ENCODE measurements at regions not wholly inside any gene's neighbourhood (a gene's known extent, or its start where the extent isn't known, plus 50 kb on each side); places are given as distances from the start of the nearest gene placed in this dataset.

DNA sequence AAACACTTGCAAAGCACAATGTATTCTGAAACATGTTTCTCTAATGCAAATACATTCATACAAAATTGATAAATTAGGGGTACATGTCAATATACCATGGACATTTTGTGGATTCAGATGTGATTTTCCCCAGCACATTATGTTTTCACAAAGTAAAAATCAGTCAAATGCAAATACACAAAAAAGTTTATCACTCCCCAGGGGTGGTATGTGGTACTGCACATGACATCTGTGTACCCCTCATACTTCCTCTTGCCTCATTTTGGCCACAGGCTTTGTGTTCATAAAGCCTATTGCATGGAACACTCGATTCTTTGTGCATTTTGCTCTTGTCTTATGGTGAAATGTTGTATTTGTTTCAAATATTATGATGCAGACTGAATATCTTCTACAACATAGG is 116.8 kb upstream of the PDE4D start:
- CTCF ChIA-PET, result no interaction called here
- no peak for TF ChIP-seq ZNF112 (tag by site-specific recombination; IDR thresholded peaks at IDR 0.05)
- TF ChIP-seq ZNF423 (tag by site-specific recombination; IDR thresholded peaks at IDR 0.05), result no peak
- no peak for TF ChIP-seq GLI4 (tag by site-specific recombination; IDR thresholded peaks at IDR 0.05)

DNA sequence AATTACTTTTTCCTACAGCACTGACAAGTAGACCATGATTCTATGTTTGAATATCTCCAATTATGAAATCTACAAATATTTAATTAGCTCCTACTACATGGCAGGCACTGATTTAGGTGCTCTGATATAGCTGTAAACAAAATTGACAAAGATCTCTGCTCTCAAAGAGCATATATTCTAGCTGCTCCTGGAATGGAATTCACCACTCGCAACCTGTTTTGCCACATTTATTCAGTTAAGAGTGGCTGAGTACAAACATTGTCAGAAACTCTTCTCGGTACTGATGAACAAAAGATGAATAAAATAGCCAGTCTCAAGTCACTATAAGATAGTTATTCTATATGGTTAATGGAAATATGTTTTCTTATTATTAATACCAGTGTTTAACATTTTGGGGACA is 114.2 kb upstream of the PDE4D start:
- no peak overlapping the region for H3K27ac ChIP-seq (ENCODE audit: extremely low read depth, low read depth, low read length)
- peaks cover 2% of the 10 kb centered on the region; the same call in 1 of the 2 replicates for H3K9me3 ChIP-seq (ENCODE audit: control insufficient read depth, insufficient read depth, low read depth, low read length)
- H3K4me3 ChIP-seq (ENCODE audit: low read depth, low read length), result no peak overlapping the region
- H3K4me1 ChIP-seq (ENCODE audit: control insufficient read depth, insufficient read depth, low read length), result no peaks in the 10 kb centered on the region
- CTCF ChIA-PET, result interaction anchor here (0.7 kb wide), 1 partner anchor 1239 kb away, joined by 3 read pairs; no protein-coding TSS in a partner anchor
- TF ChIP-seq ZEB2 (tag by site-specific recombination; IDR thresholded peaks at IDR 0.05), result no peak
- no peak for TF ChIP-seq ZNF354C (tag by site-specific recombination; IDR thresholded peaks at IDR 0.05; ENCODE audit: borderline replicate concordance, low read depth)
- TF ChIP-seq ZNF391 (tag by site-specific recombination; IDR thresholded peaks at IDR 0.05; ENCODE audit: borderline replicate concordance, low read depth), result no peak
- TF ChIP-seq ZNF146 (tag by site-specific recombination; IDR thresholded peaks at IDR 0.05), result no peak
- no peak for TF ChIP-seq ZNF157 (tag by site-specific recombination; IDR thresholded peaks at IDR 0.05)
- TF ChIP-seq ZBTB20 (tag by site-specific recombination; IDR thresholded peaks at IDR 0.05), result no peak
- TF ChIP-seq ZNF214 (tag by site-specific recombination; IDR thresholded peaks at IDR 0.05; ENCODE audit: borderline replicate concordance), result no peak
- TF ChIP-seq ZNF138 (tag by site-specific recombination; IDR thresholded peaks at IDR 0.05; ENCODE audit: borderline replicate concordance), result no peak
- TF ChIP-seq ZSCAN23 (tag by site-specific recombination; IDR thresholded peaks at IDR 0.05), result no peak
- no peak for TF ChIP-seq ZBTB21 (tag by site-specific recombination; IDR thresholded peaks at IDR 0.05)
- TF ChIP-seq, protein P1, sequence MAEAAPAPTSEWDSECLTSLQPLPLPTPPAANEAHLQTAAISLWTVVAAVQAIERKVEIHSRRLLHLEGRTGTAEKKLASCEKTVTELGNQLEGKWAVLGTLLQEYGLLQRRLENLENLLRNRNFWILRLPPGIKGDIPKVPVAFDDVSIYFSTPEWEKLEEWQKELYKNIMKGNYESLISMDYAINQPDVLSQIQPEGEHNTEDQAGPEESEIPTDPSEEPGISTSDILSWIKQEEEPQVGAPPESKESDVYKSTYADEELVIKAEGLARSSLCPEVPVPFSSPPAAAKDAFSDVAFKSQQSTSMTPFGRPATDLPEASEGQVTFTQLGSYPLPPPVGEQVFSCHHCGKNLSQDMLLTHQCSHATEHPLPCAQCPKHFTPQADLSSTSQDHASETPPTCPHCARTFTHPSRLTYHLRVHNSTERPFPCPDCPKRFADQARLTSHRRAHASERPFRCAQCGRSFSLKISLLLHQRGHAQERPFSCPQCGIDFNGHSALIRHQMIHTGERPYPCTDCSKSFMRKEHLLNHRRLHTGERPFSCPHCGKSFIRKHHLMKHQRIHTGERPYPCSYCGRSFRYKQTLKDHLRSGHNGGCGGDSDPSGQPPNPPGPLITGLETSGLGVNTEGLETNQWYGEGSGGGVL (tag by site-specific recombination; IDR thresholded peaks at IDR 0.05), result no peak
- no peak for TF ChIP-seq ZNF174 (tag by site-specific recombination; IDR thresholded peaks at IDR 0.05)
- TF ChIP-seq OSR2 (tag by site-specific recombination; IDR thresholded peaks at IDR 0.05), result no peak
- no peak for TF ChIP-seq KLF7 (tag by site-specific recombination; IDR thresholded peaks at IDR 0.05; ENCODE audit: borderline replicate concordance)
- TF ChIP-seq ZNF37A (tag by site-specific recombination; IDR thresholded peaks at IDR 0.05), result no peak
- no peak for TF ChIP-seq YY2 (tag by site-specific recombination; IDR thresholded peaks at IDR 0.05)
- no peak for TF ChIP-seq ZNF266 (tag by site-specific recombination; IDR thresholded peaks at IDR 0.05; ENCODE audit: low read depth)
- TF ChIP-seq BCL11B (tag by site-specific recombination; IDR thresholded peaks at IDR 0.05; ENCODE audit: low read depth), result no peak
- no peak for TF ChIP-seq SALL2 (tag by site-specific recombination; IDR thresholded peaks at IDR 0.05; ENCODE audit: borderline replicate concordance)
- H3K36me3 ChIP-seq (ENCODE audit: control insufficient read depth in 2 of 2, insufficient read depth in 1 of 2, low read length in 2 of 2), result no peaks in the 10 kb centered on the region
- POLR2A ChIA-PET, result no interaction called here

More for the DNA sequence above, 116.8 kb upstream of the PDE4D start:
- POLR2A ChIA-PET, result no interaction called here
- H3K4me3 ChIP-seq (ENCODE audit: low read depth, low read length), result no peak overlapping the region
- no peak overlapping the region for H3K27ac ChIP-seq (ENCODE audit: extremely low read depth, low read depth, low read length)
- H3K9me3 ChIP-seq (ENCODE audit: control insufficient read depth, insufficient read depth, low read depth, low read length), result no peaks in the 10 kb centered on the region
- H3K4me1 ChIP-seq (ENCODE audit: control insufficient read depth, insufficient read depth, low read length), result no peaks in the 10 kb centered on the region
- H3K36me3 ChIP-seq (ENCODE audit: control insufficient read depth in 2 of 2, insufficient read depth in 1 of 2, low read length in 2 of 2), result no peaks in the 10 kb centered on the region

DNA sequence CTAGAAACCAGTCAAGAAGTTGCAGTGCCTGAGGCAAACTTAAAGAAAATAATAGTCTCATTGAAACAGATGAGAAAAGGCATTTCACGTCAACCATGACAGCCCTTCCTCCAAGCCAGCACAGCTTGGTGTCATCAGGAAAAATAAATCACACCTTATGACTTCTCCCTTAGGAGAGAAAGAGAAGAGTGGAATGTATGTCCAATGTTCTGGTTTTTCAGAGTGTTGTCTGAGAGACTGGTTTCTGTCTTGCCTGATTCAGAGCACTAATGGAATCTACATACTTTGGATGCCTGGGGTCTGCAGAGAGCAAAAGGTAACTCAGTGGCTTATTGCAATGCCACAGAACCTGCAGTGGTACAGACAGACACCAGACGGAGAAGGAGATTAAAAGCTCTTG is 105.5 kb upstream of the PDE4D start:
- Histone ChIP-seq H3K4me1 (ENCODE audit: control insufficient read depth, insufficient read depth, low read length) (no peaks in the 10 kb centered on the region), H3K36me3 (ENCODE audit: control insufficient read depth in 2 of 2, insufficient read depth in 1 of 2, low read length in 2 of 2) (no peaks in the 10 kb centered on the region), H3K4me3 (ENCODE audit: low read depth, low read length) (no peak overlapping the region), H3K27ac (ENCODE audit: extremely low read depth, low read depth, low read length) (no peak overlapping the region), H3K9me3 (ENCODE audit: control insufficient read depth, insufficient read depth, low read depth, low read length) (peaks cover 2% of the 10 kb centered on the region; the same call in 1 of the 2 replicates)
- POLR2A ChIA-PET, result no interaction called here
- CTCF ChIA-PET, result no interaction called here
- TF ChIP-seq HOXD13 (CRISPR knock-in tag; IDR thresholded peaks at IDR 0.05; ENCODE audit: borderline replicate concordance) (no peak), ZNF350 (tag by site-specific recombination; IDR thresholded peaks at IDR 0.05) (no peak), TCF7L2 (IDR thresholded peaks at IDR 0.05; ENCODE audit: borderline replicate concordance, low read depth, low read length) (no peak), ZNF521 (tag by site-specific recombination; IDR thresholded peaks at IDR 0.05) (no peak)
- TF ChIP-seq, protein P2, sequence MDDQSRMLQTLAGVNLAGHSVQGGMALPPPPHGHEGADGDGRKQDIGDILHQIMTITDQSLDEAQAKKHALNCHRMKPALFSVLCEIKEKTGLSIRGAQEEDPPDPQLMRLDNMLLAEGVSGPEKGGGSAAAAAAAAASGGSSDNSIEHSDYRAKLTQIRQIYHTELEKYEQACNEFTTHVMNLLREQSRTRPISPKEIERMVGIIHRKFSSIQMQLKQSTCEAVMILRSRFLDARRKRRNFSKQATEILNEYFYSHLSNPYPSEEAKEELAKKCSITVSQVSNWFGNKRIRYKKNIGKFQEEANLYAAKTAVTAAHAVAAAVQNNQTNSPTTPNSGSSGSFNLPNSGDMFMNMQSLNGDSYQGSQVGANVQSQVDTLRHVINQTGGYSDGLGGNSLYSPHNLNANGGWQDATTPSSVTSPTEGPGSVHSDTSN (CRISPR knock-in tag; IDR thresholded peaks at IDR 0.05), result no peak
